Fibroblast of pulmonary artery (primary cell): ENCODE measurements at regions not wholly inside any gene's neighbourhood (a gene's known extent, or its start where the extent isn't known, plus 50 kb on each side); places are given as distances from the start of the nearest gene placed in this dataset.

Experiments used
- DNase-seq: peaks from one replicate; pipeline ENCODE4 v3.0.0-alpha.2; 2010; ENCODE audit warnings: low read depth
- H3K4me3 ChIP-seq: replicated peaks from 2 replicates; pipeline ENCODE4 v1.5.1; 2011; ENCODE audit warnings: low read depth, mild to moderate bottlenecking, control low read depth, low read length, moderate library complexity
- CTCF ChIP-seq: IDR thresholded peaks from 2 replicates; pipeline ENCODE4 v1.5.1; 2011; ENCODE audit warnings: mild to moderate bottlenecking, control low read depth, low read length, inconsistent platforms; ENCODE audit errors: missing control alignments

- H3K4me3 ChIP-seq: no peak overlapping the region
- no peak for TF ChIP-seq CTCF
These were observed 459.7 kb upstream of the SEMA3A start for GRCh38 chr7:84654273-84654672.

GRCh38 chr7:84651876-84652275 is 457.3 kb upstream of the SEMA3A start:
- no peak for TF ChIP-seq CTCF
- no peak for DNase-seq
- H3K4me3 ChIP-seq: no peak overlapping the region

More at GRCh38 chr7:84654273-84654672, 459.7 kb upstream of the SEMA3A start:
- DNase-seq: no peak

- DNase-seq: peak; percentile 86
- no peak overlapping the region for H3K4me3 ChIP-seq
- no peak for TF ChIP-seq CTCF
These were observed 453.5 kb upstream of the SEMA3A start for GRCh38 chr7:84647797-84648757.

- DNase-seq: no peak
- no peak overlapping the region for H3K4me3 ChIP-seq
- TF ChIP-seq CTCF: no peak
These were observed 448.0 kb upstream of the SEMA3A start for GRCh38 chr7:84642611-84643010.

GRCh38 chr7:84640637-84641036 is 446.0 kb upstream of the SEMA3A start:
- no peak for DNase-seq
- TF ChIP-seq CTCF: no peak
- H3K4me3 ChIP-seq: no peak overlapping the region

GRCh38 chr7:84638339-84638697 is 443.7 kb upstream of the SEMA3A start:
- TF ChIP-seq CTCF: no peak

More at GRCh38 chr7:84638339-84638697, 443.7 kb upstream of the SEMA3A start:
- H3K4me3 ChIP-seq: no peak overlapping the region
- DNase-seq: no peak
